Activated CD4-positive, alpha-beta memory T cell treated with anti-CD3 and anti-CD28 coated beads for 36 hours (primary cell): ENCODE measurements at regions not wholly inside any gene's neighbourhood (a gene's known extent, or its start where the extent isn't known, plus 50 kb on each side); places are given as distances from the start of the nearest gene placed in this dataset.

Experiments
- CTCF ChIA-PET: fragments of 350-600 bp; sonication (Branson Sonifier 250); formaldehyde crosslinking; loops from one replicate; lab custom pipeline; 2021; ENCODE audit warnings: antibody characterized with exemption, inconsistent platforms; lab: Charles Lee
- POLR2A ChIA-PET: fragments of 350-600 bp; sonication (Branson Sonifier 250); formaldehyde crosslinking; loops from one replicate; lab custom pipeline; 2021; ENCODE audit warnings: antibody characterized with exemption; lab: Charles Lee
- DNase-seq: peaks from one replicate; pipeline ENCODE4 v3.0.0-alpha.2; 2020
- H3K27ac Mint-ChIP-seq: one replicate; pipeline ENCODE4 v1.8.0; 2021; ENCODE audit warnings: mixed read lengths
- H3K27me3 Mint-ChIP-seq: one replicate; pipeline ENCODE4 v1.8.0; 2021; ENCODE audit warnings: mixed read lengths
- H3K36me3 Mint-ChIP-seq: one replicate; pipeline ENCODE4 v1.8.0; 2021; ENCODE audit warnings: mixed read lengths
- H3K4me1 Mint-ChIP-seq: one replicate; pipeline ENCODE4 v1.8.0; 2021; ENCODE audit warnings: low read depth, mixed read lengths
- H3K4me3 Mint-ChIP-seq: one replicate; pipeline ENCODE4 v1.8.0; 2021; ENCODE audit warnings: mild to moderate bottlenecking, mixed read lengths
- H3K9me3 Mint-ChIP-seq: one replicate; pipeline ENCODE4 v1.8.0; 2021; ENCODE audit warnings: mixed read lengths
- intact Hi-C: fragments of 100-400 bp; cut with micrococcal nuclease; formaldehyde crosslinking; loops from one replicate; pipeline ENCODE4 v1.15.1; 2023

DNA sequence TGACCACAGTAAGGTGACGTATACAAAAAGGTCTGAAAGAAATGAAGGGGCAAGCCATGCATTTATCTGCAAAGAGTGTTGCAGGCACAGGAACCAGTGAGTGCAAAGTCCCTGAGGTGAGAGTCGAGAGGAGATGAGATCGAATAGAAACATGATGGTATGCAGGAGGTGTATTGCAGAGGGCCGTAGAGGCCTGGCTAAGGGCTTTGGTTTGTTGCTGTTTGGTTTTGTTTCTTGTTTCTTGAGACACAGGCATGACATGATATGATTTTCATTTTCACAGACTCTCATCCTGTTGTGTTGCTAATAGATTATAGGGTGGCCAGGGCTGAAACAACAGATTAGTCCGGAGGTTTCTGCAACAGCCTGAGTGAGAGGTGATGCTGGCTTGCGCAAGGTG is 80.4 kb downstream of the HSPH1 start:
- no peak overlapping the region for H3K27ac Mint-ChIP-seq
- peaks cover 14% of the 10 kb centered on the region for H3K27me3 Mint-ChIP-seq
- peaks cover 9% of the 10 kb centered on the region for H3K4me1 Mint-ChIP-seq
- no peak overlapping the region for H3K4me3 Mint-ChIP-seq
- no peaks in the 10 kb centered on the region for H3K36me3 Mint-ChIP-seq
- DNase-seq = no peak
- H3K9me3 Mint-ChIP-seq = no peaks in the 10 kb centered on the region
- POLR2A ChIA-PET = no interaction called here
- CTCF ChIA-PET = no interaction called here
- intact Hi-C loops = no loop called here

DNA sequence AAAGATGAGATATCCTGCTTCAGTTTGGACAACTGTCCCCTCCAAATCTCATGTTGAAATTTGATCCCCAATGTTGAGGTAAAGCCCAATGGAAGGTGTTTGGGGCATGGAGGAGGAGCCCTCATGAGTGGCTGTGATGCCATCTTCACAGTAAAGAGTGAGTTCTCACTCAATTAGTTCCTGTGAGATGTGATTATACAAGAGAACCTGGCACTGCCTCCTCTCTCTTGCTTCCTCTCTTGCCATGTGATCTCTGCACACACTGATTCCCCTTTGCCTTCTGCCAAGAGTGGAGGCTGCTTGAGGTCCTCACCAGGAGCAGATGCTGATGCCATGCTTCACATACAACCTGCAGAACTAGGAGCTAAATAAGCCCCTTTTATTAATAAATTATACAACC is 86.9 kb downstream of the HSPH1 start:
- H3K27me3 Mint-ChIP-seq = peaks cover 9% of the 10 kb centered on the region
- peaks cover 13% of the 10 kb centered on the region for H3K4me1 Mint-ChIP-seq
- no peaks in the 10 kb centered on the region for H3K36me3 Mint-ChIP-seq
- H3K4me3 Mint-ChIP-seq = no peak overlapping the region
- peak overlapping the region; percentile 62 for H3K27ac Mint-ChIP-seq
- CTCF ChIA-PET = interaction anchor here (0.8 to 2.1 kb wide), 4 partner anchors 24 to 96 kb away, joined by 3 to 23 read pairs (median 4); no protein-coding TSS in a partner anchor
- intact Hi-C loops = loop anchor here (1.0 kb wide), 5 partner anchors 24 to 88 kb away; no protein-coding TSS in a partner anchor
- DNase-seq = no peak
- no peaks in the 10 kb centered on the region for H3K9me3 Mint-ChIP-seq
- POLR2A ChIA-PET = interaction anchor here (0.9 to 1.7 kb wide), 3 partner anchors 24 to 30 kb away, joined by 7 to 9 read pairs (median 8); no protein-coding TSS in a partner anchor

DNA sequence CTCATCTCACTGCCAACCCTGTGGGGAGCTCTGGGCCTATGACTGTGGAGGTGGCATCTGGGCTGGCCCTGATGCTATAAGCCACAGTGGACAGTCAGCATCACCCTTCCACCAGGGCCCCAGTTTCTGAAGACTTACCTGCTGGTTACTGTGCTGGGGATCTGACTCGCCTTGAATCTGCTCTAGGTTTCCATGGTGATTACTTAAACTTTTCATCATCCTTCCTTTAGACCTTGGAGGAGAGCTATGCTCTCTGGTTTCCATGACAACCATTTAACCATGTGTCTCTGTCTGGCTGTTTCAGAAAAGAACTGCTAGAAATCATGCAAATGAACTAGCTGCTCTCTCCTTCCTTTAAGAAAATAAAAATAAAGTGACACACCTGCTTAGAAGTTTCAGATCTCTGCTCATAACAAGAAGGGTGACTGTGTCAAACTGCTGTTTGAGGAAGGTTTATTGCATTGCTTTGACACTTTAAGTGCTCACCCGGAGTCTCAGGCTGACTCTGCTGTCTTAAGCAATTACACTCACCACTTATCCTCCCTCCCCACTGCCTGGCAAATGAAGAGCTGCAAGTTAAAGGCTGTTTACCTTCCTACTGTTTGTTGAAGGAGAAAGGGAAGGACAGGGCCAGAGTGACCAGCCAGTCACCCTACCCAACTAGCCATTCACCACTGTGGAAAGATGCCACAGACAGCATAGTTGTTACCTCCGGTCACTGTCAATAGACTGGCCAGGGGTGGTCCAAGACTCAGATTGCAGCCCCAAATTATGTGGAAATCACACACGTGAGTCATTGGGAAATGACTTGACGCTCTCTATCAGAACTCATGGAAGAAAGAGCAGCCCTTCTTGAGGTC is 87.6 kb downstream of the HSPH1 start:
- Mint-ChIP-seq H3K36me3 (no peaks in the 10 kb centered on the region), H3K27ac (peak overlapping the region; percentile 62), H3K27me3 (peaks cover 9% of the 10 kb centered on the region), H3K9me3 (no peaks in the 10 kb centered on the region), H3K4me3 (no peak overlapping the region), H3K4me1 (peaks cover 13% of the 10 kb centered on the region)
- ChIA-PET CTCF (interaction anchor here (0.8 to 2.1 kb wide), 7 partner anchors 22 to 95 kb away, joined by 3 to 23 read pairs (median 4); no protein-coding TSS in a partner anchor), POLR2A (interaction anchor here (0.6 to 1.7 kb wide), 6 partner anchors 23 to 88 kb away, joined by 3 to 9 read pairs (median 6); no protein-coding TSS in a partner anchor)
- intact Hi-C loops = loop anchor here (1.0 kb wide), 5 partner anchors 24 to 88 kb away; no protein-coding TSS in a partner anchor
- peak; percentile 82 for DNase-seq

DNA sequence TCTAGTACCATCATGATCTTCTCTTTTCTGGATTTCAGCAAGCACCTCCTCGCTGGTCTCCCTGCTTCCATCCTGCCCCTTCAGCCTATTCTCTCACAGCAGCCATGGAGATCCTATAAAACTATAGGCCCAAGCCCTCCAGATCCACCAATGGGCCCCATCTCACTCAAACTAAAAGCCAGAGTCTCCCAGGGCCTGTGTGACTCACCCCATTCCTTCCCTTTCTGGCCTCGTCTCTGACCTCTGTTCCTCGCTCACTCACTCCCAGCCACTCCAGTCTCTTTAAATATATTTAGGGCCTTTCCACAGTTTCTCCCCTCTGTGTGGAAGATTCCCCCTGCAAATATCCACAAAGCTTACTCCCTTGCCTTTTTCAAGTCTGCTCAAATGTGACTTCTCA is 89.7 kb downstream of the HSPH1 start:
- ChIA-PET POLR2A (no interaction called here), CTCF (no interaction called here)
- Mint-ChIP-seq H3K4me3 (no peak overlapping the region), H3K27me3 (peaks cover 7% of the 10 kb centered on the region), H3K36me3 (no peaks in the 10 kb centered on the region), H3K27ac (no peak overlapping the region), H3K9me3 (no peaks in the 10 kb centered on the region), H3K4me1 (peaks cover 28% of the 10 kb centered on the region)
- DNase-seq = no peak
- intact Hi-C loops = no loop called here

DNA sequence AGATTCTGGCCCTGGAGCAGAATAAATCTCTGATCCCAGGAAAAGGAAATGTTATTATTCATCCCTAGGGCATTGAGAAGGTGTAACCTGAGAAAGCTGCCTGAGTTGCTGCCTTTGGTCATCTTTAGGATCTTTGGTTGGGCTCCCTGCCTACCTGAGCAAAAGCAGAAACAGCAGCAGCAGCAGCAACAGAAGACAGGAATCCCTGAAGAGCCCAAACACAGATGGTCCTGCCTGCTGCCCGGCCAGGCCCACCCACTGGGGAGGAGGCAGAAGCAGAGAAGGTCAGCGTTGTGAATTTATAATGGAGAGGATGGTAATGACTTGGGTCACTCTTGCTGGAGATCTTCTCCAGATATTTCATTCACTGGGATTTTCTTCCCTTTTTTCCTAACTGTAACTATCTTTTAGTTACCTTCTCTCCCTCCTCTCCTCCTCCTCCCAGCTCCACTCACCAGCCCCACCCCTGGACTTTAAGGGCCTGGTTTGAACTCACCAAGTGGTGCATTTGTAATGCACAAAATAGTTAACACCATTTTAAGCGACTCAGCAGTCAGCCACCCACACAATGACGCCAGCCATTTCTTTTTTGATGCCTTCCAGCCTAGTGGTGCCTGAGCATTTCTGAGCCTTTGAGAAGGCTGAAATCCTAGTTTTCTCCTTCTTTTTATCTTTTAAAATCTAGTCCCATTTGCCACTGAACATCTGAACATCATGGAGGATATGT is 91.7 kb downstream of the HSPH1 start:
- no peaks in the 10 kb centered on the region for H3K9me3 Mint-ChIP-seq
- ChIA-PET CTCF (interaction anchor here (0.9 kb wide), 1 partner anchor 90 kb away, joined by 3 read pairs; no protein-coding TSS in a partner anchor), POLR2A (no interaction called here)
- H3K4me1 Mint-ChIP-seq = peaks cover 17% of the 10 kb centered on the region
- H3K4me3 Mint-ChIP-seq = no peak overlapping the region
- H3K36me3 Mint-ChIP-seq = no peaks in the 10 kb centered on the region
- no peaks in the 10 kb centered on the region for H3K27me3 Mint-ChIP-seq
- no peak overlapping the region for H3K27ac Mint-ChIP-seq
- intact Hi-C loops = no loop called here
- DNase-seq = peak; percentile 27

DNA sequence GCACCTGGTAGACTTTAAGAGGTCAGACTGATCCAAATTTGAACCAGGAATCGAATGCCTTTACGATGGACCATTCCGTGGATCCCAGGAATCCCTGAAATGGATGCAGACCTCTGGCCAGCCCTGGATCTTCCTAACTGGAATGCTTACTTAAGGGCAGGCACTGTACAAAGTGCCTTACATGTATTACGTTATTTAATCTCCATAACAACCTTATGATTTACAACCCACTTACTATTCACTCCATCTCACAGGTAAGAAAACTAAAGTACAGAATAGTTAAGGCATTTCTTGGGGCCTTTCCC is 93.6 kb downstream of the HSPH1 start:
- H3K4me1 Mint-ChIP-seq = peaks cover 29% of the 10 kb centered on the region
- no peak overlapping the region for H3K4me3 Mint-ChIP-seq
- no peaks in the 10 kb centered on the region for H3K36me3 Mint-ChIP-seq
- intact Hi-C loops = no loop called here
- H3K27ac Mint-ChIP-seq = no peak overlapping the region
- H3K9me3 Mint-ChIP-seq = peaks cover 2% of the 10 kb centered on the region
- no peak for DNase-seq
- H3K27me3 Mint-ChIP-seq = no peaks in the 10 kb centered on the region
- ChIA-PET POLR2A (interaction anchor here (1.5 kb wide), 1 partner anchor 19 kb away, joined by 4 read pairs; no protein-coding TSS in a partner anchor), CTCF (no interaction called here)

DNA sequence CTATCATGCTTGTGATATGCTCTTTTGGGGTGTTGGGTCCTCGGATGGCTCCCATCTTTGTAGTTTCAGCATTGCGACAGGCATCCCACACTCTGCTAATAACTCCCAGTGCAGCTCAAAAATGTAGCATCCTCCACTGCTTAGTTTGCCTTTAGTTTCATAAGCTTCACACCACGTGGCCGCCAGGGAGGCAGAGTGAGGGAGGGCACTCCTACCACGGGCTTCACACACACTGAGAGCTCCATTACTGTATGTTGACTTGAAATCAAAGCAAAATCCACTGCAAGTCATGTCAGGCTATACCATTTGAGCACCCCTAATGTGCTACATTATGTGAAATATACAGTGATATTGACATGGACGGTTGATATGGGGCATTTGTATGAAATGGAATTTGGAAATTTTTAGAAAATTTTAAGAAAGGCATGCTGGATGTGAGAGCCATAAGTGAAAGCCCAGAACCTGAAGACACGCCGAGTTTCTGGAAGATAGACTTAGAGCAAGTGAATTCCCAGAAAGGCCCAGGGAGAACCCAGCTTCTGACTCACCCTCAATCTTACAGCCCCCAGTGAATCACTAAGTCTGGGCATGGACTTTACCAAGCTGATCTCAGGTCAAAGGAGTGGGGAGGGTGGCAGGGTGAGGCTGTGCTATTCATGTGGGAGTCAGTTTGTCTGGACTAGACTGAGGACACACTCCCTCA is 94.1 kb downstream of the HSPH1 start:
- no peaks in the 10 kb centered on the region for H3K27me3 Mint-ChIP-seq
- peaks cover 2% of the 10 kb centered on the region for H3K9me3 Mint-ChIP-seq
- peaks cover 29% of the 10 kb centered on the region for H3K4me1 Mint-ChIP-seq
- H3K4me3 Mint-ChIP-seq = no peak overlapping the region
- ChIA-PET POLR2A (interaction anchor here (1.5 kb wide), 1 partner anchor 19 kb away, joined by 4 read pairs; no protein-coding TSS in a partner anchor), CTCF (no interaction called here)
- no peak overlapping the region for H3K27ac Mint-ChIP-seq
- intact Hi-C loops = no loop called here
- DNase-seq = peak; percentile 33
- H3K36me3 Mint-ChIP-seq = no peaks in the 10 kb centered on the region

DNA sequence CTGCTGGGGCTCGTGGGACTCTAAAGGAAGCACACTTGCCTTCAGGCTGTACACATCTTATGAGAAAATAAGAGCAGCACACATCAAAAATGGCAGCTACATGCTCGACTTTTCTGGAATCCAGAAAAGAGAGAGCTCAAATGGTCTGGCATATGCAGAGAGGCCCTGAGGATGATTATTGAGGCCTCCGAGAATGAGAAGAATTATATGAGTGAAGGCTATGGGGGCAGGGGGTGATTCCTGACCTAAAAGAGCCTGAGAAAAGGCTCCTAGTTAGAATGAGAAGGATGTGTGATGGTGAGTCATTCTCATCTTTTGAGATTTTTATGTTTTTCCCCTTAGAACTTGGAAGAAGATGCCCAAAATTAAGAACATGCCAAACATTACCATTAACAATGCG is 97.1 kb downstream of the HSPH1 start:
- DNase-seq = no peak
- CTCF ChIA-PET = interaction anchor here (1.4 to 1.6 kb wide), 2 partner anchors 14 to 20 kb away, joined by 3 to 6 read pairs; no protein-coding TSS in a partner anchor
- Mint-ChIP-seq H3K4me1 (peaks cover 29% of the 10 kb centered on the region), H3K27ac (no peak overlapping the region), H3K9me3 (peaks cover 2% of the 10 kb centered on the region), H3K36me3 (no peaks in the 10 kb centered on the region), H3K4me3 (no peak overlapping the region), H3K27me3 (no peaks in the 10 kb centered on the region)
- POLR2A ChIA-PET = no interaction called here
- intact Hi-C loops = no loop called here

DNA sequence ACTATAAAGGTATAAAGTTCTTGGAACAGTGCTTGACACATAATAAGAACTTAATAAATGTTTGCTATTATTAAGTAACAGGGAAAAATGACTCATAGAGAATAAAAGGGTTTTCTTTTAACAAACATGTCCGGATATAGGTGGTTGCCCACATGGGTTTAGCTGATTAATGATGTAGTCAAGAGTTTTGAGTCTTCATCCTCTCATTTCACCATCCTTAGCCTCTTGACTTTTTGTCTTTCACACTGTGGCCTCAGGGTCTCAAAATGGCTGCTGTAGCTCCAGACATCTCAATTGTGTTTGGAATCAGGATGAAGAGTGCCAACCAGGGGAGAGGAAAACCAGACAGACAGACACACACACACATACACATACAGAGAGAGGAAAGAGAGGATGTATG is 97.9 kb downstream of the HSPH1 start:
- H3K4me3 Mint-ChIP-seq = no peak overlapping the region
- DNase-seq = no peak
- no peaks in the 10 kb centered on the region for H3K27me3 Mint-ChIP-seq
- H3K27ac Mint-ChIP-seq = peak overlapping the region; percentile 70
- H3K9me3 Mint-ChIP-seq = peaks cover 2% of the 10 kb centered on the region
- intact Hi-C loops = no loop called here
- CTCF ChIA-PET = interaction anchor here (0.6 to 1.6 kb wide), 4 partner anchors 13 to 1314 kb away, joined by 3 to 6 read pairs (median 3); no protein-coding TSS in a partner anchor
- POLR2A ChIA-PET = no interaction called here
- H3K4me1 Mint-ChIP-seq = peaks cover 29% of the 10 kb centered on the region
- no peaks in the 10 kb centered on the region for H3K36me3 Mint-ChIP-seq

DNA sequence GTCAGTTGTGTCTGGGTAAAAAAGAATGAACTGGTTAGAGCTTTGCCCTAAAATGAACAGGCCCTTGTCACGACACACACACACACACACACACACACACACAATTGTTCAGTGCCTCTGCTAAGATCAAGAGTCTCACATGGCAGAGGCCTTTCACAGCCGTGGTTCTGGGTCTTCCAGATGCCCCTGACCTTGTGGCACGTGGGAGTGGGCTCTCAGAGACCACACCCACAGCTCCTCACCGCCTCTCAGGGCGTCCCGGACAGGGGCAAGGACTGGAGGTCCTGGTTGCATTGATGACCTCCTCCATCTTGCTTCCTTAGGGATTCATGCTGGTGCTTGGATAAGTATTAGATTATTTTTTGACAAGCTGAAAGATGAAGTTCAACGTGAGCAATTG is 101.0 kb downstream of the HSPH1 start:
- H3K27ac Mint-ChIP-seq = no peak overlapping the region
- H3K4me1 Mint-ChIP-seq = peaks cover 14% of the 10 kb centered on the region
- no peaks in the 10 kb centered on the region for H3K27me3 Mint-ChIP-seq
- peaks cover 2% of the 10 kb centered on the region for H3K9me3 Mint-ChIP-seq
- POLR2A ChIA-PET = no interaction called here
- CTCF ChIA-PET = interaction anchor here (0.6 kb wide), 1 partner anchor 15 kb away, joined by 3 read pairs; no protein-coding TSS in a partner anchor
- intact Hi-C loops = no loop called here
- no peak overlapping the region for H3K4me3 Mint-ChIP-seq
- no peak for DNase-seq
- H3K36me3 Mint-ChIP-seq = no peaks in the 10 kb centered on the region

DNA sequence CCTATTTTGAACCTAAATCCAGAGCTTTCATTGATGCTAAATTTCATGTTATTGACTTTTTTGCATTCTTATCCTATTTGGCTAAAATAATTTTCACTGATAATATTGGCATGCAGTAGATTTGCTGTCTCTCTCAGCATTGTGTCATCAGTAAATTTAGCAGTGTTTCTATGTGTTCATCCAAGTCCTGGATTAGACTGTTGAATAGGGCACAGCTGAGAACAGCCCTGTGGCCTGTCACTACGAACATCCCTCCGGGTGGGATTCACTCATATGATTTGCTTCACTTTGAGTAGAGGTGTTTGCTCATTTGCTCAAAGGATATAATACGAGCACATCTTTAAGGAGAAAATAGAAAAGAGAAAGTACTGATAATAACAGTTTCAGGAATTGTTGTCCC is 101.5 kb downstream of the HSPH1 start:
- CTCF ChIA-PET = no interaction called here
- H3K4me1 Mint-ChIP-seq = peaks cover 14% of the 10 kb centered on the region
- H3K27me3 Mint-ChIP-seq = no peaks in the 10 kb centered on the region
- intact Hi-C loops = no loop called here
- no peak overlapping the region for H3K27ac Mint-ChIP-seq
- H3K4me3 Mint-ChIP-seq = no peak overlapping the region
- no peaks in the 10 kb centered on the region for H3K36me3 Mint-ChIP-seq
- H3K9me3 Mint-ChIP-seq = peaks cover 2% of the 10 kb centered on the region
- POLR2A ChIA-PET = no interaction called here
- DNase-seq = no peak
